ENCODE measurements at regions not wholly inside any gene's neighbourhood (a gene's known extent, or its start where the extent isn't known, plus 50 kb on each side); places are given as distances from the start of the nearest gene placed in this dataset.
"Not testable (repeated sequence)": the region's sequence is repeated elsewhere in the genome, so short reads cannot be mapped to it uniquely, and the experiment has no call there.

DNA sequence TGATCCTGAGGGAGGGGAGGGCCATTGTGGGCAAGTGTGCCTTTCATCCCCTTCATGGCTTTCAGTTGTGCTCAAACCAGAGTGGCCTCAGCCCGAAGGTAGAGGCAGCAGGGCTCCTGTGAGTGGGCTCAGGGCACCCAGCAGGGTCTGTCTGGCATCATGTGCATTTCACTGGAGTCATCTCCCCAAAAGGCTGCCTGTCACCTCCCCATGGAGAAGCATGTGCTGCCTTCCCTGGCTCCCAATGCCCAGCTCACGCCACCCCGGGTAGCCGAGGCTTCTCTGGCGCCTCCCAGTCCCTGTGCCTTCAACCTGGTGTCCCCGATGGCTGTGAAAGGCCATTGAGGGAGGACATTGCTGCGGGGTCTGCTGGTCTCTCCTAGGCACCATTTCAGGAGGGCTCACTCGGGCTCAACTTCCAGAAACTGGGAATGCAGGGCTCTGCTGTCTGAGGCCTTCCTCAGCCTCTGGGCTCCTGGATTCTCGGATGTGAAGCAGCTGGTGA, 213.9 kb downstream of the BANP start:
- DNase-seq, result not testable (repeated sequence)

DNA sequence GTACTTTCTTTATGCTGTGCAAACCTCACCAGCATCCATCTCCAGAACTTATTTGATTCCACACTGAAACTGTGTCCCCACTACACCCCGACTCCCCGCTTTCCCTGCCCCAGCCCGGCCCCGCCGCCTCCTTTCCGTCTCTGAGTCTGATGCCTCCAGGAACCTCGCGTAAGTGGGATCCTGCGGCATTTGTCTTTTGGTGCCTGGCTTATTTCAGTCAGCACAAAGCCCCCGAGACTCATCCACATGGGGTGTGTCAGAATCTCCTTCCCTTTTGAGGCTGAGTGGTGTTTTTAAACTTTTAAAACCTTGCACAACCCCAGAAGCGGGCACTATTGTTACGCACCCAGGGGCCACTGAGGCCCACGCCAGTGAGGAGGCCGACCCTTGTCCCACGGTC, 214.4 kb downstream of the BANP start:
- DNase-seq, result not testable (repeated sequence)

DNA sequence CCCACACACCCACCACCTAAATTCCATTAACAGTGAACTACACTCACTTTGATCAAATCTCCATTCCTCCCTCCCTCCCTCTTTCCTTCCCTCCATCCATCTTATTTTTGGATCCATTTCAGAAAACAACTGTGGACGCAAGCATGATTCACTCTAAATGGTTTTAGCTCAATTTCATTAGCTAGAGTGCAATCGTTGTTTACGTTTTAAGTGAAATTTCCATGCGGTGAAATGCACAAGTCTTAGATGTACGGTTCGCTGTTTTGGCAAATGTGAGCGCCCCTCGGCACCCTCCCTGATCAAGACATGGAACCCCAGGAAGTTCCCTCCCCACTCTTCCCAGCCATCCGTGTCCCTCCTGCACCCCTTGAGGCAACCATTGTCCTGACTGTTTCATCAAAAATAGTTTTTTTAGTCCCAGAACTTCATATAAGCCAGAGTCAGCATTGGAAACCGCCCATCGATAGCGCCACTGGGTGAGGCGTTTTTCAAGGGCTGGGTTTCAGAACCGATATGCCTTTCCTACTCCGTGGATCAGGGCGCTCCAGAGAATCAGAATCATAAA, 215.1 kb downstream of the BANP start:
- DNase-seq, result not testable (repeated sequence)

- DNase-seq, result not testable (repeated sequence)
Measured at GRCh38 chr16:88167798-88168556, 214.8 kb upstream of the ZNF469 start.

GRCh38 chr16:88168557-88168949, 214.2 kb upstream of the ZNF469 start:
- not testable (repeated sequence) for DNase-seq

- not testable (repeated sequence) for DNase-seq
Measured at GRCh38 chr16:88169136-88169830, 213.5 kb upstream of the ZNF469 start.

DNA sequence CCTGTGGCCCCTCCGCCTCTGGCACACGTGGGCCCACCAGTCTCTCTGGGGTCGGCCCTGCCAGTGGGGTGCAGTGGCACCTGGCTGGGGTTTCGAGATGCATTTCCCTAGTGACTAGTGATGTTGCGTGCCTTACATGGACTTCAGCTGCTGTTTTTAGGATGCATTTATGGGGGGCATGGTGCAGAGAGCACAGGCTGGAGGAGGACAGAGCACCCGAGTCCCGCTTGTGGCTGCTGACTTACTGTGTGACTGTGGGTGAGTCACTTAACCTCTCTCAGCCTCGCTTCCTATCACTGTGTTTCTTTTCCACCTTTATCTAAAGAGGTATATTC, 213.0 kb upstream of the ZNF469 start:
- not testable (repeated sequence) for DNase-seq

DNA sequence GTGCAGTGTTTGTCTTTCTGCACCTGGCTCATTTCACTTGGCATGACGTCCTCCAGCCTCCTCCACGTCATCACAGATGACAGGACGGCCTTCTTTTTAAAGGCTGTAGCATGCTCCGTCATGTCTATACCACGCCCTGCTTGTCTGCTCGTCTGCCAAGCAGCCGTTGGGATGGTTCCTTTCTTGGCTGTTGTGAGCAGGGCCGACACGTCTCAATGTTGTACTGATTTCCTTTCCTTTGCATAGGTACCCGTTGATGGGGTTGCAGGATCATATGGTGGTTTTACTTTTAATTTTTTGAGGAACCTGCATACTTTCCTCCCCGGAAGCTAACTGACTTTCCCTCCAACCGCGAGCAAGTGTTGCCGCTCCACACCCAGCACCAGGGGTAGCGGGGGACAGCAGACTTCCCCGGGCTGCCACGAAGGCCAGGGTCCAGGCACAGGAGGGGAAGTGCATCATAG, 212.2 kb upstream of the ZNF469 start:
- DNase-seq, result no peak

DNA sequence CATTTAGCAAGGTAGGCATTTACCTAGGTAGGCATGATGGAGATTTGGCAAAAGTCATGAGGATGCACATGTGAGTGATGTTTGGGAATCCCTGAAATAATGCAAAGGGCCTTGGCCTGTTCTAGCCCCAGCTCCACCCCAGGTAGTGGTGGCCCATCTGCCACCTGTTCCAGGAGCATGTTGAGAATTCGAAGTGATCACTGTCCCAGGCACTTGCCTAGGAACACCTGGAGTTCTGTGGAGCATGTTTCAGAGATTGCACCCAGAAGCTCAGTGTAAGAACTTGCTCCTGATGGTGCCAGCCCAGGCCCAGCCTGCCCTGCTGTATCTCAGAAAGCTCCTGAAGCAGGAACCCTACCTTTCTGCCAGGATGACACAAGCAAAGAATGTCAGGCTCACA, 211.6 kb upstream of the ZNF469 start:
- DNase-seq, result not testable (repeated sequence)

DNA sequence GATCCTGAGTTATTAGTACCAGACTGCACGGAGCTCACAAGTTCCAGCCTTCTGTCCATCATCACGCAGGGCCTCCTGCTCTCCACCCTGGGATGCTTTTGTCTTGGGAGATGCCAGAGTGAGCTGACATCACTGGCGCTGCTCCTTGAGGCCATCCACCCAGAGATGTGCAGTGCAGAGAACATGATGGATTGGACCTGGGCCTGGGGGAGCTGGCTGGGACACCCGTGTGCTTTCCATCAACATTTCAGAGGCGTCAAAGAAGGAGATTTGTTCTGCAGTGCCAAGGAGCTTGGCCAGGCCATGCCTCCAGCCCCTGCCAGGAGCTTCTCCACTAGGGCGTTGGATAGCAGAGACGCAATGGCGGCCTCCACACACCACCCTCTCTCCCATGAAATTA, 206.6 kb upstream of the ZNF469 start:
- DNase-seq, result not testable (repeated sequence)

GRCh38 chr16:88176591-88177180, 206.1 kb upstream of the ZNF469 start:
- not testable (repeated sequence) for DNase-seq

DNA sequence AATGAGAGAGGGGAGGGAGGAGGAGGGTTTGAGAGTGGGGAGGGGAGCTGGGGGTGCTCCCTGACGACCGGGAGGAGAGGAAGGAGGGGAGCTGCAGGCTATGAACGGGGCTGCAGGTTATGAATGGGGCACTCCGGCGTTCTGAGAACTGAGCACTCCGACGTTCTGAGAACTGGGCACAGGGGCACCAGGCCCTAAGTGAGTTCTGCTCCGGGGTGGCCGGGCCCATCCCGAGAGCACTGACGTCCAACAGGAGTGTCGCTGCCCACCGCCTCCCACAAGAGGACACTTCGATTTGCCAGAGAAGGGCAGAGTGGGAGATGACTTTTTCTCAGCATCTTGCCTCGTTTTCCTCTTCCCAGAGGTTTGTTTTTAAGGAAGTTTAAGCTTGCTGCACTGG, 204.5 kb upstream of the ZNF469 start:
- not testable (repeated sequence) for DNase-seq

- not testable (repeated sequence) for DNase-seq
Measured at GRCh38 chr16:88178896-88179295, 203.9 kb upstream of the ZNF469 start.

DNA sequence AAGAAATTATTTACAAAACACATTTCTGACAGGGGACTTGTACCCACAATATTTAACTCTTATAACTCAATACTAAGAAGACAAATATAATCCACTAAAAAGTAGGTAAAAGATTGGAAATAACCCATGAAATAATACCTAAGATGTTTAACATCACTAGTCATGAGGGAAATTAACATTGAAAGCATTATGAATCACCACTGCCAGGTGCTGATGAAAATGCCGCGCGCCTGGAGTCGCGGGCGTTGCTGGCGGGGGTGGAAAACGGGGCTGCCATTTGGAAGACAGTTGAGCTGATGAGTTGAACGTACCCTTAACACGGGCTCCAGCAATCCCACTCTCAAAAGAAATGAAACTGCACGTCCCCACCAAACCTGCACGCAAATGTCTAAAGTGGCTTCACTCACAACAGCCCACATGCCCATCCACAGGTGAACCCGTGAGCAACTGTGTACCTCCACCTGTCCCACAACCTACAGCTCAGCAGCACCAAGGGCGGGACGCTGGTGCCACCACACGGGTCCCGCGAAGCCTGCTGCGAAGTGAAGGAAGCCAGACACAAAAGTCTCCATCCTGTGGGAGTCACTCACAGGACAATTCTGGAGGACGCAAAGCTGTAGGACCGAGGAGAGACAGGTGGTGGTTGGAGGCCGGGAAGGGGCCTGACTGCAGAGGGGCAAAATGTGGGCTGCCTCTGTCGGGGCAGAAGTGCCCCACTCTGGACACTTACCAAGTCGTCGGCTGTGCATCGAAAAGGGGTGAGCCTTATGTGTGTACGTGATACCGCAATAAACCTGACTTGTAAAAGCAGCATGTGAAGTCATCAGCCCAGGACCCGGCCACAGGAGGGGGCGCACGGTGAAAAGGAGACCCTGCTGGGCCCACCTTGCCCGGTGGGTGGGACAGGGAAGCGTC, 199.5 kb upstream of the ZNF469 start:
- DNase-seq, result not testable (repeated sequence)

DNA sequence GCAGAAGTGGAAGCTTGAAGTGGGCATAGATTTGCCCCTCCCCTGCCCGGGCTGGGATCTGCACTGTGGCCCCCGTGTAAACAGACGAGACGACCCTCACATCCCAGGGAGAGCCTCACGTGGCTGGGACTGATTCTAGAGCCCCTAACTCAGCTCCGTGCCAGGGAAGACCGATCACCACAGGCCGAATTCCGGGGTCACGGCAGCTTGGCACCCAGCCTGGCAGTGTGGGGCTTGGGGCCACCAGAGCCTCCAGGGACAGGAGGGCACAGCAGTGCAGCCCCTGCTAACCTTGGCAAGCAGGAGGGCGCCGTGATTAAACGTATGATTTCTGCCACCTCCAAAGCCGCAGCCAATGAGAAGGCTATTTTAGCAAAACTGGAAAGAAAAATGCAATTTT, 198.7 kb upstream of the ZNF469 start:
- not testable (repeated sequence) for DNase-seq

- DNase-seq, result not testable (repeated sequence)
Measured at GRCh38 chr16:88184566-88185355, 198.0 kb upstream of the ZNF469 start.

GRCh38 chr16:88185406-88185805, 197.4 kb upstream of the ZNF469 start:
- DNase-seq, result not testable (repeated sequence)

- not testable (repeated sequence) for DNase-seq
Measured at GRCh38 chr16:88185976-88186888, 196.5 kb upstream of the ZNF469 start.

DNA sequence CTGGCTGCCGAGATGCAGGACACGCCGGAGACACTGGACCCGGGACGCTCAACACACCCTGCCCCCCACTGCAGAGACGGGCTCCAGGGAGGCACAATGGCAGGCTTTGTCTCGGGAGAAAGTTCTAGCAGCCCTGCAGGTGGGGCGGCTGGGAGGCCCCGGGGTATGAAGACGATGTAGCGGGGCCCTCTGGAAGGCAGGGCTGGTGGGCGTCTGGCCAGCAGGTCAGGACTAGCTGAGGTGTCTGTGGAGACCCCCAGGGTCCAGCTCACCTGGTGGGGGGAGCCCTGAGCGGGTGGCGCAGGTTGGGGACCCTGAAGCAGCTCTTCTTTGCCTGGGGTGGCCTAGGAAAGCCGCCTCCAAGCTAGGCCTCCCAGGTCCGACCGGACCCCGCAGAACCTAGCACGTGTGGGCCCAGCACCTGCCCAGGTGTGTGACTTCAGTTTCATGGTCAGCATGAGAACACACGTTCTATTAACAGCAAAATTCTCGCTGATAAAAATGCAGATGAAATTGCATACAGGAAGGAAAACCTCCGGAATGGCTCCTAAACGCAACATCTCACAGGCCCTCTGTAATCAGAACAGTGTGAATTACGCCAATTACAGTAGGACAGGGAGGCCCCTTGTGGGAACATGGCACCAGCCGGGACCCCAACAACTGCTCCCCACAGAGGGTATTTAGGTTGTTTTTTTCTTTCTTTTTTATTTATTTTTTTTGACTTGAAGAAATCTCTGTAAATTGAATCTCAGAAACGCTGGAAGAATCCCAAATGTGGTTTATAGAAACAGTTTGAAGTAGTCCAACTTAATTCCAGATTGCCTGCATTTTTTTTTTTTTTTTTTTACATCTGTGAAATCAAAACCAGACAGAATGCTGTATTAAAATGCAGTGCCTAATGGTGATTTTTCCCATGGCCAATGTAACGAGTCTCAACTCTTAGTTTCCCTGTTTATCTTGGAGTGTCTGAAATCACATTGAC, 195.6 kb upstream of the ZNF469 start:
- not testable (repeated sequence) for DNase-seq
